Mucosa of gallbladder (tissue), 1 donor: ENCODE measurements at regions not wholly inside any gene's neighbourhood (a gene's known extent, or its start where the extent isn't known, plus 50 kb on each side); places are given as distances from the start of the nearest gene placed in this dataset.
"Not testable (repeated sequence)": the region's sequence is repeated elsewhere in the genome, so short reads cannot be mapped to it uniquely, and the experiment has no call there.

Experiments used
- DNase-seq: peaks from one replicate; pipeline ENCODE4 v3.0.0-alpha.2; 2020; ENCODE audit warnings: low spot score
- donor health status: DM: no; HTN: no; CAD: no.

DNA sequence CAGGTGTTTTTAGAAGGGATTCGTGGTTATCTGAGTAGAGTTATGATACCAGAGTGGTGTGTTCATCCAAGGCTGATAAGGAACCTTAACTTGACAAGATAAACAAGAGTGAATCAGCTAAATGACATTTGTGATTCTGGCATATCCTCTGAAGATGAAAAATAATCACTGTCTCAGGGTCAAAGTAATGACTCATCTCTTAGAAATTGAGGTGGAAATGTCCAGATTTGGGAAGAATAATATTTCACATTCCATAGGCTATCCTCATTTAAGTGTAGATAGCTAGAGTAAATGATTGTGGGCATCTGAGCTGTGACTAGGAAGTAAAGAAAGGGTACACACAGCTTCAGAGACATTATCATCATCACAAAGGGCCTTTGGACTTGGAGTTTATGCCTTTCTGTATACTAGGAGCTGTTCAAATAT is 255.7 kb downstream of the GJA1 start:
- no peak for DNase-seq

DNA sequence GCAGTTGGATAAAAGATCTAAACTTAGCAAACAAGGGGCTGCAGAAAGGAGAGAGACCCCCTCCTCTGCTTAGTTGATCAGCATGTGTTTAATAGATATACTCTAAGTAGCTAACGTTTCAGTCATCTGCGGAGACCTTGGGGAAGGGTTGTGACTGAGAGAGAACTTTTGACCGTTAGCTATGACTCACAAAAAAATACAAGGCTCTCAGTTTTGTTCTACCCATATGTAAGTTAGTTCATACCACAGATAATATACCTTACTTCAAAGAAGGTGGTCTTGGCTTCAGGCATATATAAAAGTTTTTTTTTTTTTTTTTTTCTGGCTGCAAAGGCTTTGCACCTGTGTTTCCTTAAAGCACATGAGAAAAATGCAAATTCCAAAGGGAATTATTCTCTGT is 258.9 kb downstream of the GJA1 start:
- no peak for DNase-seq

DNA sequence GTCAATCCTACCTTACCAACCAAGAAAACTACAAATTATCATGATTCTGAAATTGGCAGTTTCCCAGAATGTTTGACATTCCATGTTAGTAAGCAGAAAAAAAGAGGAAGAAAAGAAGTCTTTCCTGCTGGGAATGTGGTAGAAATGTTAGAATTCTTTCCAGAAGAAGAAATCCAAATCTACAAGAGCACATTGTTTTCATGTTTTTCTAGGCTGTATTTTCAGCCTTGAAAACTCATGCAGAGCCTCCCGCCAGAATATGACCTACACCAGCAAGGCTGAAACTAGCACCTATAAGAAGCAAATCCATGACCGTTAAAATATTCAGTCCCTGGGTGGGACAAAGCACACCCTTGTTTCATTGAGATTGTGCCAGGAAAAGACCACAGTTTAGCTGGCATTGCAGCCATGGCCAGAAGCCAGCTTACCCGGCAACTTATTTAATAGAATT is 259.4 kb downstream of the GJA1 start:
- DNase-seq = no peak

DNA sequence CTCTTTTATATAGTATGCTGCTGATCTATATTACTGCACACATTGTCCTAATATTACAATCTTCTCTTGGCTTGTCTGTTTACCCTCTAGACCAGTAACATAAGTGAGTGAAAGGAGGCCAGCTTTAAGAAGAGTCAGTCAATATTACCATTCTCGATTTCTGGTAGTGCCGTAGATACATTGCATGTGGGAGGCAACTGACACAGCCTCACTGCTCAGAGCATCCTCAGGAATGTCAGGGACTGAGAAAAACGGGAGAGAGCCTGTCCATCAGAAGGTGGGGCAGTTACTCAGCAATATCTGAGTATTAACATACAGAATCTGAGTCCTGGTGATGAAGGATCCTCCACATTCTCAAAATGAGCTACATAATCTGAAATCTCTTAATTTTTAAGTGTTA is 259.9 kb downstream of the GJA1 start:
- no peak for DNase-seq

DNA sequence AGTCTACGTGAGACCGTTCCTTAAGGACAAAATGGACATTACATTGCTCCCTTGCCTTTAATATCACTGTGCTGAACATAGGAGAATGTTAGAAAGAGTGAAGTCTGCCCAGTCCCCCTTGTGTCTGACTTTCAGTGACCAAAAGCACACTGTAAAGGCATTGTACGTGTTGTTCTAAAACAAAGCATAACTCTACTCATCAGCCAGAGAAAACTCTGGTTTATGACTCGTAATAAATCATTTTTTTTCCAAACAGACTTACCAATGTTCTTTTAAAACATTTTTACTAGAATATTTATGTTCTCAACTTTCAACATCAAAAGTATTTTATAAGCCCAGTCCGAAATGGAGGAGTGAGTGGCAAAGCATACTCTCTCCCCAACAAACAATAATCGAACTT is 262.5 kb downstream of the GJA1 start:
- no peak for DNase-seq

DNA sequence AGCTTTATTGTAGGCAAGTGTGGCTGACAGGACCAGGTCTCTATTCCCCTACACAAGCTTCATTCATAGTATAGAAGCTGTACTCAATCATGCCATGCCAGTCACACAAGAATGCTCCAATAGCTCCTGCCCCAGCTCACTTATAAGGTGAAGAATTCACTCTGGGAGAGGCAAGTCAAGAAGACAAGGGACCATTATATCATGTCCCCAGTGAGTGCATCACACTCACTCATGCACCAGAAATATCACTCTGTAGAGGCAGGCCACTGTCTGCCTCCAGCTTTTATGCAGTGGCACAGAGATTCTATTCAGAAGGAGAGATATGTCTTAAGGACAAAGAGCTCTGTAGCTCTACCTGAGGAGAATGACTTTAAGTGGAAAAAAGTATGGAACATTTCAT is 263.2 kb downstream of the GJA1 start:
- no peak for DNase-seq

DNA sequence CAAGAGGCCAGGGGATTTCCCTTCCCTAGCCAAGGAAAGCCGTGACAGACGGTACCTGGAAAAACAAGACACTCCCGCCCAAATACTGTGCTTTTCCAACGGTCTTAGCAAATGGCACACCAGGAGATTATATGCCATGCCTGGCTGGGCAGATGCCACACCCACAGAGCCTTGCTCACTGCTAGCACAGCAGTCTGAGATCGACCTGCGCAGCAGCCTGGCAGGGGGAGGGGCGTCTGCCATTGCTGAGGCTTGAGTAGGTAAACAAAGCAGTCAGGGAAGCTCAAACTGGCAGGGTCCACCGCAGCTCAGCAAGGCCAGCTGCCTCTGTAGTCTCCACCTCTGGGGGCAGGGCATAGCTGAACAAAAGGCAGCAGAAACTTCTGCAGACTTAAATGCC is 267.7 kb downstream of the GJA1 start:
- not testable (repeated sequence) for DNase-seq

DNA sequence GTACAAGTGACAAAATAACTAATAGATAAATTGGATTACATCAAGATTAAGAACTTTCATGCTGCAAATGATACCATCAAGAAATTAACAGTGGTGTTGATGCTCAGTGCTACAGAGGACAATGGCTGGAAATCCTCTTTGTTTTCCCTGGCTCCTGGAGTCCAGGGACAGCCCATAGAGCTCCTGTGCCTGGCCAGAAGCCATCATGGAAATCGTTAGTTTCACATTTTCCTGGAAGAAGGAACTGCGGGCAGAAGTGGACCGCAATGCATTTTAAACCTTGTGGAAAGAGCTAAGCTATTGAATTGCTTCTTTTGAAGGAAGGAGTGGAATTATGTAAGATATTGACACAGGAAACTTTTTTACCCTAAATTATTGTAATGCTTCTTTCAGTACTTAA is 276.0 kb downstream of the GJA1 start:
- no peak for DNase-seq

DNA sequence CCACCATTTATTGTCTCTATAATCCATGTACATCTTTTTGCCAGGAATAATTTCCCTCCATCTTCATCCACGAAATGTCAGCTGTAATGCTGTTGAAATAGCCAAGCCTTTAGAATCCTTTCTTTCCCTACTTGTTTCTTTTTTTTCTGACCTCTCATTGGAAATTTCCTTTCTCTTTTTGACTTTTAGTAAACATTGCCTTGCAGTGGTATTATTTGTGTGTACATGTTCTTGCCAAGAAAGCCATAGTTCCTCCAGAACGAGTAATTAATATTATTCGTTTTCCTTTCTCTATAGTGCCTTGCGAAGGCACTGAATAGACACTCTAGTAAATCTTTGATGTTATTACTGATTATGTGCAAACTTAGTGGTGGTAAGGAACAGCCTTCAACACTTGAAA is 282.2 kb downstream of the GJA1 start:
- no peak for DNase-seq

DNA sequence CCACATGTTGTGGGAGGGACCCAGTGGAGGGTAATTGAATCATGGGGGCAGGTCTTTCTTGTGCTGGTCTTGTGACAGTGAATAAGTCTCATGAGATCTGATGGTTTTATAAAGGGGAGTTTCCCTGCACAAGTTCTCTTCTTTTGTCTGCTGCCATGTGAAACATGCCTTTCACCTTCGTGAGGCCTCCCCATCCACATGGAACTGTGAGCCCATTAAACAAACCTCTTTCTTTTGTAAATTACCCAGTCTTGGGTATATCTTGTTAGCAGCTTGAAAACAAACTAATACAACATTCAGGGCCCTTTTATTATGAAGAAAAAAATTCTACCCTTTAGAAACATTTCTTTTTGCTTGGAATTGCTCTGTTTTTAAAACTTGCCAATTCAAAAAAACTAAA is 285.4 kb downstream of the GJA1 start:
- DNase-seq = not testable (repeated sequence)

DNA sequence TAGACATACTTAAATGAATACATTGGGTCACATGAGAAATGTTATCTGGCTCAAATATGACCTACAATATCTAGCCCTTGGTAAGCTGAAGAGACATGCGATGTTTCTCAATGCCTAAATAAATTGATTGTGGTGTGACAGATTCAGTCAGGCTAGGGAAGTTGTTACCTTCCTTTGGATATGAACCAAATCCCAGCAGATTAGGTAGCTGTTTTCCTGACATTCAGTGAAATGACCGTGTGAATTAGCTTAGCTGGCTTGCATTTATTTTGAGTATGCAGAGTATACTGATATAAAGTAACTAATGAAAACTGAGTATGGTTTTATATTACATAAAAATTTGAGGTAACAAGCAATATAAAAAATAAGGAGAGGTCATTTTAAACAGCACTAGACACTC is 288.2 kb downstream of the GJA1 start:
- no peak for DNase-seq

DNA sequence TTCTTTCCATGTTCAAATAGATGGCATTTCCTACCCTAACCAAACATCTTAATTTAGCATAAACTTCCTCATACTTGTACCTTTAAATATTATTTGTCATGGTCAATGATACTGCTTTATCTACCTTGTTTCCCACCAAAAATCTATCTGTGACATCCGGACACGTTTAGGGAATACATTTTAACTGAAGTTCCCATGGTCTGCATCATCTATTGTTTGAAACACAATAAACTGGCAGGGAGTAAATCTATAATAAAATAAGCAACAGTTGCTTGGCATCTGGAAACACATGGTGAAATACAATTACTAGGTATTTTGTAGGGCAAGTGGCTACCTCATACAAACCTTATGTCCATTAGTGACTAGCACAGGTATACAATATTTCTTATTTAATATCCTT is 289.1 kb downstream of the GJA1 start:
- DNase-seq = no peak

DNA sequence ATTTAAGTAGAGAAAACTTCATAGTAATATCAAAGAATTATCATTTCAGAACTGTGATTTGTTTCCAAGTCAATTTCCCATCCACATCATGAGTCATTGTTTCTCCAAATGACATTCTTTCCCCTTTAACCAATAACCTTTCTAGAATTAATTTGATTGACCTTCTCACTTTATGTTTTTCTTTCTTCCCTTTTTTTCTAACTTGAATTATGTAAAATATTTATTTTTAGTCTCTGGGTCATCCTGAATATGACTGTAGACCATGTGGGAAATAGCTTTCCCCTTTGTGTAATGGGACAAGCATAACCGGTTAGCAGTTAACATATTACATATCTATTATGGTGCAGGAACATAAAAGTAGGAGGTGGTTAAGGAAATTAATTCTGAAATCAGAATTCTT is 291.1 kb downstream of the GJA1 start:
- DNase-seq = no peak

DNA sequence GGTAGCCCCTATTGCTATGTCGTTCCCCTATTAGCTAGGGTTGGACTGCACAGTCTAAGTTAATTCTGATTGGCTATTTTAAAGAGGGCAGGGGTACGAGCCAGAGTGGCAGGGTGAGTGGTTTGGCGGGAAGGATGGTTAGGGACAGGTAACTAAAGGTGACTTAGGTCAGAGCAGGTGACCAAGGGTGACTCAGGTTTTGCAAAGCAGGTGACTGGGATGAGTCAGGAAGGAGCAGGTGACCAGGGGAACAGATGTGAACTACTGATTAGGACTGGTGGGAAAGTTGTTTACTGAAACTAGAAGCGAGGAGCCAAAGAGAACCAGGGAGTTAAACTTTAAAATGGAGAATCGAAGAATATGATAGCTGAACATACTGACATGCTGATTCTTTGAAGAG is 295.2 kb downstream of the GJA1 start:
- no peak for DNase-seq

DNA sequence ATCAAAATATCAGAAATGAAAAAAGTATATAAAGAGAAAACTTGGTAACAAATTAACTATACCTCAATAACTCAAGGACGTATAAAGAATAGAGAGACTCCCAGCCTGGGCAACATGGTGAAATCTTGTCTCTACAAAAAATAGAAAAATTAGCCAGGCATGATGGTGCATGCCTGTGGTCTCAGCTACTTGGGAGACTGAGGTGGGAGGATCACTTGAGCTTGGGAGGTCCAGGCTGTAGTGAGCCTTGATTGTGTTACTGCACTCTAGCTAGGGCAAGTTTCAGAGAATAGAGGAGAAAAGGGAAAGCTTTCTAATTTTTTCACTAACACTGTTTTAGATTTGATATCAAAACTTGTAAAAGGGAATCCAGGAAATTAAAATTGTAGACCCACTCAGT is 295.9 kb downstream of the GJA1 start:
- no peak for DNase-seq

DNA sequence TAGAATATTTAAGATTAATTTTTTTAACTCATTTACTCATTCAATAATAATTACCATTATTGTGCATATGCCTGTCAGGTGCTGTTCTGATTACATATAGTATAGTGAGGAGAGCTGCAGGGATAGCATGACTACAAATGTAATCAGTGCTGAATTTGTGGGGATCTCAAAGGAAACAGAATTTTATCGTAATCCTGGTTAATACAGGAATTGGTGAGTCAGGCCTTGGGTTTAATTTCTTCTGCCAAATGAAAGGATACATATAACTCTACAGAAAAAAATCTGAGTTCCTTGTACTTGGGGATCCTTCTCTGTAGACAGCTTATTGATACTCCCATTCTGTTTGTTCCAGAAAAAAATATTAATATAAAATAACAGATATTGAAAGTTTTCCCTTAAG is 297.2 kb downstream of the GJA1 start:
- no peak for DNase-seq

DNA sequence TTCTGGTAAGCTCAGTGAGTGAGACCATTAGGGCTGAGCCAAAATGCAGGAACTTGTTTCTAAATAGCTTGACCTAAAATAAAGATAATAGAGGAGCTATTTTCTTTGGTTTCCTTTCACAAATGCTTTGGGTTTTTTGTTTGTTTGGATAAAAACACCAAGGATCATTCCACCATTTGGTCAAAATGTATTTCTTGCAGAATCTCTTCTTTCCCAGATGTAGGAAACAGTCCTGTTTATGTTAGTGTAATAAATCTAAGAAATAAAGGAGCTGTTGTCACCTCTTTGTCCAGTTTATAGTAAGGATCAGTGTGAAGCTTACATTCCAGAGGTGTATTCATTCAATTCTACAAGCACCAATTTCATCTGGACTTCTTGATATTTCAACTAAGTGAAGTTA is 297.8 kb downstream of the GJA1 start:
- no peak for DNase-seq

DNA sequence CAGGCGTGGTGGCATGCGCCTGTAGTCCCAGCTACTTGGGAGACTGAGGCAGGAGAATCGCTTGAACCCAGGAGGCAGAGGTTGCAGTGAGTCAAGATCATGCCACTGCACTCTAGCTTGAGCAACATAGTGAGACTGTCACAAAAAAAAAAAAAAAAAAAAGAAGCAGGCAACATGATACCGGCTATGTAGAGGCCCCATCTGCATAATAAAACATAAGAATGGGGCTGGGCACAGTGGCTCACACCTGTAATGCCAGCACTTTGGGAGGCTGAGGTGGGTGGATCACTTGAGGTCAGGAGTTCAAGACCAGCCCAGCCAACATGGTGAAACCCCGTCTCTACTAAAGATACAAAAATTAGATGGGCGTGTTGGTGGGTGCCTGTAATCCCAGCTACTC is 304.7 kb downstream of the GJA1 start:
- DNase-seq = not testable (repeated sequence)

DNA sequence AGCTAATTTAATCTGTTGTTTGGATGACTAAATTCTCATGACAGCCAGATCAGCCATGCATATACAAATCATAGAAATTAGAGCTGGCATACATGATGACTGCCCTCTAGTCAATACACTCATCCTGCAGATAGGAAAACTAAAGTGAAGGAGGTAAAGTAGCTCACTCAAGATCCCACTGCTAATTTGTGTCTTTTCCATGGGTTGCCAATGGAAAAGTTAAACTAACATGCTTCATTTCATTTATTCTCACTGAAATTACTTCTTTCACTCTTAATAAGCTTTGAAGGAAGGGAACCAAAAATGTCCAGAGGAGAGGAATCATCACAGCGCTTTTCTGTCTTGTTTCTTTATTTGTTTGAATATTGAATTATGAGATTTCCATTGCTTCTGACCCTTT is 308.2 kb downstream of the GJA1 start:
- DNase-seq = no peak

DNA sequence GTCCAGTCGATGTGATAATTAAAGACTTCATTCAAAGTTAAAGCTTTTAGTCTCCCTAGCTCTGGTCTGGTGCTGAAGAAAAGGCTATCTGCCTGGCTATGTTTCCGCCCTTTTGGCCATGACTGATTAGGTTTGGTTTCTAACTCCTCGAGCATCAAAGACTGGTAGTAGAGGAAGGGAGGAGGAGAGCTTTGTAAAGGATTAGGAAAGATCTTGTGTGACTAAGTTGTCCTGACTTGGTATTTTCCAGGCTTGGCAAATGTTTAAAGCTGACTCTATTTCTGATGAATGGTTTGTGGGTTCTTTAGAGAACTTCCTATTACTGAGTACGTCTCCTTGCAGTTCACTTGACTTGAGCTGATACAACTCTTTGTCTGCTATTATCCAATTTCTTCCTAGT is 312.9 kb downstream of the GJA1 start:
- no peak for DNase-seq

DNA sequence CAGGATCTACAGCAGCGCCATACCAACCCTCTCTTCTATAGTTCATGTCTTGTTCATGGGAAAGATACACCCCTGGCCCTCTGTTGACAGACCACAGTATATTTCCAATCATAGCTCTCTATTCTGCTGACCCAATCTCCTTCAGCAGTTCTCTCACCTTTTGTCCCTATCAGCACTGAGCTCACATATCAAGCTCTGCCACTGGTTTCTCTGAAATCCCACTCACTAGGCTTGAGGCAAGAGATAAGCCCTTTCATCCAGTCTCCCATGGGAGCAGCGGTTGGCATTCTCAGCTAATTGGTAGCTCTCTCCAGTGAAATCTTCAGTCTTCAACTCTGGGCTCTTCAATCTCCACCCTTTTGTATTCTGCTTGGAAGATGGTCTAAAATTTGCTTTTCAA is 313.4 kb downstream of the GJA1 start:
- no peak for DNase-seq

DNA sequence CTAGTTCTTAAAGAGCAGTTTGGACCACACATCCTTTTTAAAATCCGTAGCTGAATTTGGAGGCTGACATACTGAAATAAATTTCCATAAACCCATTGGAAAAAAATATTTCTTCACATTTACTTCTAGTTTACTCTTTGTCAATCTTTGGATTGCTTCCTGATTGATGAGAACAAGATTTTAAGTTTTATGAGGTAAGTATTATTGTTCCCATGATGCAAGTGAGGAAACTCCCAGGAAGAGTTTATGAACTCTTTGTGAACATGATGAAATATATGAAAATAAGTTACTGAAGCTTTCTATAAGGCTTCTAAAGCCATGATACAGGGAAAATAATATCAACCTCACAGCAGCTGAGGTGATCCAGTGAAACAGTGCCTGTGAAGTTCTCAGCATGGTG is 320.0 kb downstream of the GJA1 start:
- no peak for DNase-seq

DNA sequence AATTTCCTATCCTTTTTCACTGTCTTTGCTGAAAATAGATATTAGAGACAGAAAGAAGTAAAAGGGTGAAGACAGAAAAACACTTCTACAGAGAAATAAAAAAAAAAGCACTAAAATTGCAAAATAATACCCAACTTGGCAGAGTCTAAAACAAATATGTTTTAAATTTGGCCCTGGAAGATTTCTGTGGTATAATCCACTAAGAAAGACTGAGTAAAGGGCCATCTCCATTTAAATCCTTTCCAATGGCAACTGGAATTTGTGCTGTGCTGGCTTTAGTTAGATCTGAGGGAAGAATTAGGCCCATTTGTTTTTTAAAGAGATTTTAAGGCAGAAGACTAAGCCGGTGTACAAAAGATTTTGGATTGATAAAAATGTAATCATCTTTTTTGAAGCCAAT is 321.2 kb downstream of the GJA1 start:
- no peak for DNase-seq

DNA sequence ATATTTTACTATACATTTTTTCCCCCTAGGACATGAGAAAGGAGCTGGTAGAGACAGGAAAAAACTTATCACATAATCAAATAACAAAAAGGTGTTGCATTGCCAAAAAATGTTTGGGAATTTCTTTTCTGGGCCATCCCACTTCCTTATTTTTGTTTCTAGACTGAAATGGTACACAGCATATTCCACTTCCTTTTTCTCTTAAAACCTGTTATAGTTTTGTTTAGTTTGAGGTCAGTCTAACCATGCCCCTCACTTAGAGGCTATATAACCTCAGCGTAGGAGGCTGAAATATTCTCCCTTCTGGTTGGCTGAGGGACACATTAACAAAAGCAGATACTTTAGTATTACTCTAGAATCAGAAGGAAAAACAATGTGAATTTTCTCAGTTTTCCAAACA is 323.9 kb downstream of the GJA1 start:
- DNase-seq = no peak

DNA sequence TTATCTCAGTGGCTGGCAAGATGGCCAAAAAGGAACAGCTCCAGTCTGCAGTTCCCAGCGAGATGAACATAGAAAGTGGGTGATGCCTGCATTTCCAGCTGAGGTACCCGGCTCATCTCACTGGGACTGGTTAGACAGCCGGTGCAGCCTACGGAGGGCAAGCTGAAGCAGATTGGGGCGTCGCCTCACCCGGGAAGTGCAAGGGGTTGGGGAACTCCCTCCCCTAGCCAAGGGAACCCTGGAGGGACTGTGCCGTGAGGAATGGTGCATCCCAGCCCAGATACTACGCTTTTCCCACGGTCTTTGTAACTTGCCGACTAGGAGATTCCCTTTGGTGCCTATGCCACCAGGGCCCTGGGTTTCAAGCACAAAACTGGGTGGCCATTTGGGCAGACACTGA is 324.7 kb downstream of the GJA1 start:
- no peak for DNase-seq
